ENCODE measurements at regions not wholly inside any gene's neighbourhood (a gene's known extent, or its start where the extent isn't known, plus 50 kb on each side); places are given as distances from the start of the nearest gene placed in this dataset.

DNA sequence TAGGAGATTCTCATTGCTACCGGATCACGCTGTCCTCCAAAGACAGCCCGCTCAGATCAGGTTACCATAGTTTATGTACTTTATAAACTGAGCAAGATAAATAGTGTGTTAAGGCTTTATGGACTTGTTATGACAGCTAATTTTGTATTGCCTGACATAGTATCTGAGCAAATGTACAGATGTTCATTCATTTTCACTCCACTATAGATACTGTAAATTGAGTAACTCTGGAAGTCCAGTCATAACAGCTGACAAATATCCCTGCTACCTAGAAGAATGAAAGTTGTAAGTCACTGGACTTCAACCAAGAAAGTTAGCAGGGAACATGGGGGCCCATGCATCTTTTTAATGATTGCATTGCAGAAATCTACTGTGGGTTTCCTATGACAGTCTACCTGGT is 292.4 kb upstream of the ADAMTS16 start:
- ChIA-PET CTCF (no interaction called here), POLR2A (no interaction called here)

DNA sequence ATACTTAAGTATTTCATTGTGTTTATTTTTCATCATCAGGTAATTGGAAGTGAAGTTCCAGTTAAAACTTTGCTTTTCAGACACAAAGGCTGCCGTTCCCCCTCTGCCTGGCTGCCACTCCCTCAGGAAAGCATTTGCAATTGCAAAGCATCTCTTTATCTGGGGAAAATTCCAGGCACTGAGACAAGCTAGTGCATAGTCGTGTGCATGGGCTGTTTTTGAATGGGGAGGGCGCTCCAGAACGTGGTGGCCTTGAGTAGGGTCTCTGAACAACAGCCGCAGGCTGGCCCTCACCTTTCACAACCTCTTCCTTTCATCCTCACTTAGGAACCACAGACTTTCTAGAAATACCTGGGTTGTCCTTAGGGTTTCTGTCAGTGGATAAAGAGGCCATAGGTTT is 285.1 kb upstream of the ADAMTS16 start:
- H3K4me1 ChIP-seq (ENCODE audit: control insufficient read depth, insufficient read depth, low read length): no peaks in the 10 kb centered on the region
- no peak overlapping the region for H3K27ac ChIP-seq (ENCODE audit: extremely low read depth, low read depth, low read length)
- TF ChIP-seq KLF16 (tag by site-specific recombination; IDR thresholded peaks at IDR 0.05) (no peak), ZNF112 (tag by site-specific recombination; IDR thresholded peaks at IDR 0.05) (no peak), ZNF23 (tag by site-specific recombination; IDR thresholded peaks at IDR 0.05; ENCODE audit: borderline replicate concordance) (no peak), ZNF416 (tag by site-specific recombination; IDR thresholded peaks at IDR 0.05) (no peak)
- TF ChIP-seq, protein P1, sequence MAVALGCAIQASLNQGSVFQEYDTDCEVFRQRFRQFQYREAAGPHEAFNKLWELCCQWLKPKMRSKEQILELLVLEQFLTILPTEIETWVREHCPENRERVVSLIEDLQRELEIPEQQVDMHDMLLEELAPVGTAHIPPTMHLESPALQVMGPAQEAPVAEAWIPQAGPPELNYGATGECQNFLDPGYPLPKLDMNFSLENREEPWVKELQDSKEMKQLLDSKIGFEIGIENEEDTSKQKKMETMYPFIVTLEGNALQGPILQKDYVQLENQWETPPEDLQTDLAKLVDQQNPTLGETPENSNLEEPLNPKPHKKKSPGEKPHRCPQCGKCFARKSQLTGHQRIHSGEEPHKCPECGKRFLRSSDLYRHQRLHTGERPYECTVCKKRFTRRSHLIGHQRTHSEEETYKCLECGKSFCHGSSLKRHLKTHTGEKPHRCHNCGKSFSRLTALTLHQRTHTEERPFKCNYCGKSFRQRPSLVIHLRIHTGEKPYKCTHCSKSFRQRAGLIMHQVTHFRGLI (tag by site-specific recombination; IDR thresholded peaks at IDR 0.05): no peak
- H3K9me3 ChIP-seq (ENCODE audit: control insufficient read depth, insufficient read depth, low read depth, low read length): no peaks in the 10 kb centered on the region; the same call in 1 of the 2 replicates
- ChIA-PET CTCF (no interaction called here), POLR2A (no interaction called here)
- H3K4me3 ChIP-seq (ENCODE audit: low read depth, low read length): no peak overlapping the region
- H3K36me3 ChIP-seq (ENCODE audit: control insufficient read depth in 2 of 2, insufficient read depth in 1 of 2, low read length in 2 of 2): no peaks in the 10 kb centered on the region

More for the DNA sequence above, 292.4 kb upstream of the ADAMTS16 start:
- Histone ChIP-seq H3K9me3 (ENCODE audit: control insufficient read depth, insufficient read depth, low read depth, low read length) (no peaks in the 10 kb centered on the region; the same call in 1 of the 2 replicates), H3K4me3 (ENCODE audit: low read depth, low read length) (no peak overlapping the region), H3K36me3 (ENCODE audit: control insufficient read depth in 2 of 2, insufficient read depth in 1 of 2, low read length in 2 of 2) (no peaks in the 10 kb centered on the region), H3K27ac (ENCODE audit: extremely low read depth, low read depth, low read length) (no peak overlapping the region), H3K4me1 (ENCODE audit: control insufficient read depth, insufficient read depth, low read length) (no peaks in the 10 kb centered on the region)
- TF ChIP-seq ZFP41 (tag by site-specific recombination; IDR thresholded peaks at IDR 0.05; ENCODE audit: borderline replicate concordance): no peak
- no peak for TF ChIP-seq ZFP3 (tag by site-specific recombination; IDR thresholded peaks at IDR 0.05; ENCODE audit: low read depth)
- TF ChIP-seq ZNF274 (IDR thresholded peaks at IDR 0.05; ENCODE audit: low read length): no peak
- no peak for TF ChIP-seq ZNF274 (tag by site-specific recombination; IDR thresholded peaks at IDR 0.05; ENCODE audit: borderline replicate concordance)
- TF ChIP-seq ZFHX2 (tag by site-specific recombination; conservative IDR thresholded peaks at IDR 0.05): no peak
- TF ChIP-seq, protein P2, sequence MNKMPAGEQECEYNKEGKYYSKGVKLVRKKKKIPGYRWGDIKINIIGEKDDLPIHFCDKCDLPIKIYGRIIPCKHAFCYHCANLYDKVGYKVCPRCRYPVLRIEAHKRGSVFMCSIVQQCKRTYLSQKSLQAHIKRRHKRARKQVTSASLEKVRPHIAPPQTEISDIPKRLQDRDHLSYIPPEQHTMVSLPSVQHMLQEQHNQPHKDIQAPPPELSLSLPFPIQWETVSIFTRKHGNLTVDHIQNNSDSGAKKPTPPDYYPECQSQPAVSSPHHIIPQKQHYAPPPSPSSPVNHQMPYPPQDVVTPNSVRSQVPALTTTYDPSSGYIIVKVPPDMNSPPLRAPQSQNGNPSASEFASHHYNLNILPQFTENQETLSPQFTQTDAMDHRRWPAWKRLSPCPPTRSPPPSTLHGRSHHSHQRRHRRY (tag by site-specific recombination; IDR thresholded peaks at IDR 0.05): no peak
- no peak for TF ChIP-seq ZNF155 (tag by site-specific recombination; IDR thresholded peaks at IDR 0.05)
- no peak for TF ChIP-seq GLIS1 (tag by site-specific recombination; IDR thresholded peaks at IDR 0.05)
- no peak for TF ChIP-seq KLF8 (tag by site-specific recombination; IDR thresholded peaks at IDR 0.05)
- TF ChIP-seq ZNF830 (tag by site-specific recombination; IDR thresholded peaks at IDR 0.05; ENCODE audit: low read depth): no peak
- TF ChIP-seq, protein P3, sequence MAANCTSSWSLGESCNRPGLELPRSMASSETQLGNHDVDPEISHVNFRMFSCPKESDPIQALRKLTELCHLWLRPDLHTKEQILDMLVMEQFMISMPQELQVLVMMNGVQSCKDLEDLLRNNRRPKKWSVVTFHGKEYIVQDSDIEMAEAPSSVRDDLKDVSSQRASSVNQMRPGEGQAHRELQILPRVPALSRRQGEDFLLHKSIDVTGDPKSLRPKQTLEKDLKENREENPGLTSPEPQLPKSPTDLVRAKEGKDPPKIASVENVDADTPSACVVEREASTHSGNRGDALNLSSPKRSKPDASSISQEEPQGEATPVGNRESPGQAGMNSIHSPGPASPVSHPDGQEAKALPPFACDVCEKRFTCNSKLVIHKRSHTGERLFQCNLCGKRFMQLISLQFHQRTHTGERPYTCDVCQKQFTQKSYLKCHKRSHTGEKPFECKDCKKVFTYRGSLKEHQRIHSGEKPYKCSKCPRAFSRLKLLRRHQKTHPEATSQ (tag by site-specific recombination; IDR thresholded peaks at IDR 0.05): no peak
- TF ChIP-seq ZEB2 (tag by site-specific recombination; IDR thresholded peaks at IDR 0.05): no peak
- TF ChIP-seq ZNF140 (tag by site-specific recombination; IDR thresholded peaks at IDR 0.05): no peak
- TF ChIP-seq ZNF366 (tag by site-specific recombination; conservative IDR thresholded peaks at IDR 0.05): no peak
- TF ChIP-seq GLI2 (tag by site-specific recombination; IDR thresholded peaks at IDR 0.05; ENCODE audit: borderline replicate concordance, low read depth): no peak
- TF ChIP-seq ZNF114 (tag by site-specific recombination; IDR thresholded peaks at IDR 0.05): no peak
- TF ChIP-seq SP2 (tag by site-specific recombination; IDR thresholded peaks at IDR 0.05): no peak
